GM18498 (cell line): ENCODE measurements at regions not wholly inside any gene's neighbourhood (a gene's known extent, or its start where the extent isn't known, plus 50 kb on each side); places are given as distances from the start of the nearest gene placed in this dataset.

Experiments
- ATAC-seq: cut with Tn5 transposase; IDR thresholded peaks from one replicate; pipeline ENCODE4 v1.9.1; 2021; ENCODE audit warnings: mild to moderate bottlenecking, moderate library complexity; ENCODE audit not compliant: unreplicated experiment

DNA sequence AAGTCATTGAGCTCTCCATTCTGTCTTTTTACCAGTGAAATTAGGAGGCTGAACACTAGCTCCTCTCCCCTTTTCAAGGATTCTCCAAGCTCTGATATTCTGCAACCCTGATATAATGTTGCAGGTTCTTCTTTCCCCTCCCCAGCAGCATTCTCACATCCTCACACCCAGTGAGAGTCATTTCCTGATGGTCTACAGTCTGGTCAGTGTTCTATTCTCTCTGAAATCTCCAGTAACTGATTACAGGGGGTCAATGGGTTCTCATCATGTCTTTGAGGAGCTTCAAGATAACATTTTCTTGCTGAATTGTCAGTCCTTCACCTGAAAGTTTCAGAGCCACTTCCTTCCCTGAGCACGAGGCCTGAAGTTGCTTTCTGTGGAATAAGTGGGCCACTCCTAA, 299.4 kb downstream of the PTEN start:
- no peak for ATAC-seq

DNA sequence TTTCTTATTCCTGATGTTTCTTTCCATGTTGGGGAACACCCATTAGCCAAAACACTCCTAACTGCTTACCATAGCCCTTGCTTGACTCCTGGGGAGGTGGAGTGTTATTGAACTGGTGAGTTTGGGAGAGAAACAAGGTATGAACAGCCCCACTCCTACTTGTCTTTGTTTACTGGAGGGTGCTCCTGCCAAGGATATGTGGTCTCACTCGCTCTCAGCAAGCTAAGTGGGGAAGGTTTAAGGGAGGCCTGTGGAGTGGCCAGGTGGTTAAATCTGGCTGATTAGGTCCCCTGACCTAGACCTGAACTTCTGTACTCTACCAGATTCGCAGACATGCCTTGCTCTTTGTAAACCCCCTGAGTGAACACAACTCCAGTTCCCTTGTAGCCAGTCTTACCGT, 300.1 kb downstream of the PTEN start:
- no peak for ATAC-seq

DNA sequence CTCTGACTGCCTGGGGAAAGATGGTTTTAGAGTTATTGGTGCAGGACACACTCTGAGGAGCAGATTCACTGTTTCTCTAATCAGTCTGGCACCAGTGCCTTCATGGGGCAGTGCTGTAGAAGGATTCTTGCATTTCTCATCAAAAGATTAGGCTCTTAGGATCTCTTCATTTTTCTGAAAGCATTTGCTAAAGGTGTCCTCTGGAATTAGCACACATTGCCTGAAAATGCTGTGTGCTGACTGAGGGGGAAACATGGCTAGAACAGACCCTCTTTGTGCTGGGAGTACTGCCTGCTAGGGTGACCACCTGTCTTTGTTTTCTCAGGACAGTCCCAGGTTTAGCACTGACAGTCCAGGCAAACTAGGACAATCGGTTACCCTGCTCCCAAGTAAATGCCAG, 301.0 kb downstream of the PTEN start:
- no peak for ATAC-seq

DNA sequence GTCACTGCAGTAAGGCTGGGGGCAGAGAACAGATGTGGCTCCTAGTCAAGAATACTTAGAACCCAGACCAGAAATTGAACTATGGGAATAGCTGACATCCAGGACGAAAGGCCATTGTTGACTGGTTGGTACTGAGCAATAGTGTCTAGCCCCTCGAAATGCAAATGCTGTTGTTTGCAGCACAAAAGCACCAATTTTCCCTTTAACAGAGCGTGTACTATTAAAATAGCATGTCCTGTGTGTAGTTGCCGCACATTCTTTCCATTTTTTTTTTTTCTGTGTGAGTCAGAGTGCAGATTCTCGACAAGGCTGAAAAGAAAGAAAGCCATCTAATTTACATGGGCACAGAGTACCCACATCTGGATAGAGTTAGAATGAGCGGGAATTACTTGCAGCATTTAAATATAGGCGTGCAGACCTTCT, 302.4 kb downstream of the PTEN start:
- no peak for ATAC-seq

DNA sequence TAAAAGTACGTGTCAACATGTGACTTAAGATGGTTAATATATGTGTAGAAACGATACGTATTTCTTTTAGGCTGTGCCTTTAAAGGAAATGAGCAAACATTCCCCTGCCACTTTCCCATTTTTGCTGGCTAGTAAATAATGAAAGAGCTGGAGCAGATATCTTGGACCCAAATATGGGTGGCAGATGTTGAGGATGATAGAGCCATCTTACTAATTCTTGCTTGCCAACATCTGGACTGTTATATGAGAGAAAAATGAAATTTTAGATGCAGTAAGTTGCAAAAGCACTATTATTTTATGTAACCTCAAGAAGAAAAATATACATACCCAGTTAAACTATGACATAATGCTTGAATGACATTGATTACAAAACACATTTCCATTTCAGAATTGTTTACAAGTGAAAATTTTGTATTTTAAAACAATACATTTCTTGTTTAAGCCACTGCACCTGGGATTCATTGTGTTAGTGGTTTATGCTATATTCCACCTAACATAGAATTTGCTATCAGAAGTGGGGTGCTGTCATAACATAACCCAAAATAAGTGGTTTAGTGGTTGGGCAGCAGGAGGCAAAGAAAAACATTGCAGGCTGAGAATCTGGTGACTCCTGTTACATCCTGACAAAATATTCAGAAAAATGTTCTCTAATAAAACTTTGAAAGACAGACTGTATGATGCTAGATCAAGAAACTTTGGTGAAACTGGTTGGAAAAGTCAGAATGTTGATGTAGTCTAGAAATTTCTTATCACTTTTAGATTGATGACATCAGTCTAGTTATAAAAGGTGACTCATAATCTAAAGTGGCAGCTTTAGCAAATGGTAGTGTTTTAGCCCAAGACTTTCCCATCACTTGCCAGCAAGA, 305.0 kb downstream of the PTEN start:
- no peak for ATAC-seq

DNA sequence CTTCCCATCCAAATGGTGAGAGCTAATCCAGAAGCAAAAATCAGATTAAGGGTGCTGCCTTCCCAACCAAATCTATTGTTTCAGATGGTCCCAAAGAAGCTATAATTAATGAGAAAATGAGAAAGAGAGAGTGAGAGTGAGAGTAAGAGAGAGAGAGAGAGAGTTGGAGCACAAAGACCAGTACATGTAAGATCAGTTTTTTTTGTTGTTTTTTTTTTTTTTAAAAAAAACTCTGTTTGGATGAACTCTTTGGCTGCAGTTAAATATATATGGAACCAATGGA, 305.6 kb downstream of the PTEN start:
- no peak for ATAC-seq

DNA sequence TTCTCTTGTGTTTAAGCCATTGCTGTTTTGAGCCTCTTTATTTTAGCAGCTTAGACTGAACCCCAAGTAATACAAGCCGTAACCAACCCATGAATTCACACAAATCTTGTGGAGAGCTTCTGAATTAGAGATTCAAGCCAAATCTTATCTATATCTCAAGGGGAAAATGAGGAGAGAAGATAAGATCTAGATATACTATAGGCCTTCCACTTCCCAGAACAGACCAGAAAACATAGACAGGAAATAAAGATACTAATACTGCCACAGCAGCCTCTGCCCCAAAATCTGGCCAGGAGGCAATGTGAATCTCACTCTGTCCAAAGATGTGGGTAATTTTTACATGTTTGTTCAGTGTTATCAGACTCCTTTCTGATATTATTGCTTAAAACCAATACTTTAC, 307.2 kb downstream of the PTEN start:
- ATAC-seq = no peak

DNA sequence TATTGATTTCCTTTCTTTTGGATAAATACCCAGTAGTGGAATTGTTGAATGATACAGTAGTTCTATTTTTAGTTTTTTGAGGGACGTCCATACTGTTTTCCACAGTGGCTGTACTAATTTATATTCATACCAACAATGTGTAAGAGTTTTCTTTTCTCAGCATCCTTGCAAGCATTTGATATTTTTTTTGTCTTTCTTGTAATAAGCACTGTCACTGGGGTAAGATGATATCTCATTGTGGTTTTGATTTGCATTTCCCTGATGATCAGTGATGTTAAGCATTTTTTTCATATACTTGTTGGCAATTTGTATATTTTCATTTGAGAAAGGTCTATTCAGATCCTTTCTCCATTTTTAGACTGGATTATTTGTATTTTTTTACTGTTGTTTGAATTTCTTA, 308.7 kb downstream of the PTEN start:
- no peak for ATAC-seq

DNA sequence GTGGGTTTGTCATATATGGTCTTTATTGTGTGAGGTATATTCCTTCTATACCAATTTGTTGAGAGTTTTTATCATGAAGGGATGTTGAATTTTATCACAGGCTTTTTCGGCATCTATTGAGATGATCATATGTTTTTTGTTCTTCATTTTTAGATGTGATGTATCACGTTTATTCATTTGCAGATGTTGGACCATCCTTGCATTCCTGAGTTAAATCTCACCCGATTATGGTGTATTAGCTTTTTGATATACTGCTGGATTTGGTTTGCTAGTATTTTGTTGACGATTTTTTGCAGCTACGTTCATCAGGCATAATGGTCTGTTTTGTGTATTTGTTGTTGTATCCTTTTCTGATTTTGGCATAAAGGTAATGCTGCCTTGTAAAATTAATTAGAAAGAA, 311.0 kb downstream of the PTEN start:
- no peak for ATAC-seq

DNA sequence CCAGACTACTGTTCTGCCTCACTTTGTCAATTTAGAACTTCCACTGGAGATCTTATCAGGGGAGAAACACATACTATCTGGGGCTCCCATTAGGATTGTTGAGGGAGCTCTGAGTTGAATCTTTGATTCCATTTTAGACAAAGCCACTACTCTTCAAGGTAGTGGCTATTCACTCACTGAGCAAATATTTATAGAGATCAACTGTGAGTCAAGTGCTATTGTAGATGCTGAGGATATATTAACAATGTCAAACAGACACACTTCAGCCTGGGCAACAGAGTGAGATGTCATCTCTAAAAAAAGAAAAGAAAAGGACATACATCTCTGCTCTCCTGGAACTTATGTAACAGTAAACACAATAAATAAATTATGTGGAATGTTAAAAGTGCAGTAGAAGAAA, 315.3 kb downstream of the PTEN start:
- no peak for ATAC-seq

DNA sequence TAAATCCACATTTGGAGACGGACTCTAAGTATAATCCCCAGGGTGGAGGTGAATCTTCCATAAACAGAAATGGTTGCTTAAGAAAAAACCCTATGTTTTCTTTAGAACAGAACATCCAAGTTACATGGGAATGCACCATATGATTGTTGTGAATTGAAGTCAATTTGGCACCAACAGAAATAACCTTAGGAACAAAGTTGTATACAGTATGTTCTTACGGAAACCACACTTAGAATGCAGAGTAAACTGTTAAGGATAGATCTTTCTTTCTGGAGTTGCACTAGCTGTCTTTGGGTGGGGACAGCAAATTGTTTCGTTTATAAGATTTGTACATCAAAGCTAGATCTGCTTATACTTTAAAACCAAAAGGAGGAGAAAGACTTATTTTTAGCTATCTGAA, 316.4 kb downstream of the PTEN start:
- ATAC-seq = no peak

DNA sequence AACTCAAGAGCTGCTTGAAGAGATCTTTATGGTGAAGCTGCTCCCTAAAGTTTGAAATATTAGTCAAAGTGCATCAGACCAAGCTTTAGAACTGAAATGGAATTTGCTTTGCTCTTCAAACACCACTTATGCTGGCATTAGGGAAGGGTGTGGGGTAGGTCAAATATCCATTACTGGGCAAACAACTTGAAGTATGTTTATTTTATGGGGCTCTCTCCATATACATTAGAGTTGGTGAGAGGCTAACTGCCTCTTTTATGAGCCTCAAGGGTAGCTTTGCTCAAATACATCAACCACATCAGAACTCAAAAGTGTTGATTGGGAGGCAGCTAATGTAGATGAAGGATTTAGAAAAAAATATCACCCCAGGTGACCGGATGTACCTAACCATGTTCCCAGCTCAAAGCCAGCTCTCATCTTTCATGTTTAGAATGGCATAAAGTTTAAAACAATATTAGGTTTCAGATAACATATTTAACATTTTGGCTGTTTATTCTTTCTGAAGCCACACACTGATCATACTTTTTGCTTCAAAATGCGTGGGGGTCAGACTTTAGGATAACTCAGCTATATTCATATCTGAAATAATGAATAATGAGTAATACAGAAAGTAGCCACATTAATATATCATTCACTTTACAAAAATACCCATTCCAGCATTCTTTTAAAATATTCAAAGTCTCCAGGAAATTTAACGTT, 318.6 kb downstream of the PTEN start:
- ATAC-seq = no peak

DNA sequence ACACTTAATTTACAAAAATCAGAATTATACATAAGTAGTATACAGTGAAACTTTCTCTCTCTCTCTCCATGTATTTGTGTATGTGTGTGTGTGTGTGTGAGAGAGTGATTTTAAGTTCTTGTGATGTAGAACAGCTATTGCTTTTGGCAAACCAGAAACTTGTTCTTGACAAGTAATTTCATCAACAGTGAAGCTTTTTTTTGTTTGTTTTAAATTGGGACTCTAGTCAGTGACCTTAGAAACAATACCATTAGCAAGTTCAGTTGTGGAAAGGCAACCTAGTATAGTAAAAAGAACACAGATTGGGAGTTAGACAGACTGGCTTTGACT, 319.1 kb downstream of the PTEN start:
- ATAC-seq = no peak

DNA sequence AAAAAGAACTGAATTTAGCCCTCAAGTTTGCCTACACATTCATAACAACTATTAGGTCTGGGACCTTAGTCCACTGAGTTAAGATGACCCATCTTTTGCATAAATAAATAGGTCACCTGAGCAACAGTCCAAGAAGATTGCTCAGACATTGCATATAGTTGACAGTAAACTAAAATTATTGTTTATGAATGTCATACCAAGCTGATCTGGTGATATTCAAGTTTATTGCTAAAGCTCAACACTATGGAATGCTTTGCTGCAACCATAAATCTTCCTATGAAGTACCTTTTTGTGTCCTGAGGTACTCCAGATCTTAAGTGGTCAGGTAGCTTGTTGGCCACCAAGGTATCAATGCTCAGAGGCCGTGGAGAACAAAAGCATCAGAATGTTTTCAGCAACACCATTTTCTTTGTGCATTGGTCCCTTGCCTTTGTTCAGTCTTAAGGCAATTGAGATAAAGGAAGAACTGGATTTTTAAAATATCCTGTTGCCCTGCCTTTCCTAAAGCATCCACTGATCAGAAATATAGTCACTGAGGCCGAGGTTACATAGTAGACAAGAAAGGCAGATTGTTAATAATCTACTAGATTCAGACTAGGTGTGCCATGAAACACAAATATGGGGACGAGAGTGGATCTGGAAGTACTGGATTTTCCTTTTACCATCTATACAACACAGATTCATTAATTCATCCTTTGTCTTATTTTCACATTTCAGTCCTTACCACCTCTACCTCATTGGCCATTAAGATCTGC, 321.3 kb downstream of the PTEN start:
- ATAC-seq = no peak

DNA sequence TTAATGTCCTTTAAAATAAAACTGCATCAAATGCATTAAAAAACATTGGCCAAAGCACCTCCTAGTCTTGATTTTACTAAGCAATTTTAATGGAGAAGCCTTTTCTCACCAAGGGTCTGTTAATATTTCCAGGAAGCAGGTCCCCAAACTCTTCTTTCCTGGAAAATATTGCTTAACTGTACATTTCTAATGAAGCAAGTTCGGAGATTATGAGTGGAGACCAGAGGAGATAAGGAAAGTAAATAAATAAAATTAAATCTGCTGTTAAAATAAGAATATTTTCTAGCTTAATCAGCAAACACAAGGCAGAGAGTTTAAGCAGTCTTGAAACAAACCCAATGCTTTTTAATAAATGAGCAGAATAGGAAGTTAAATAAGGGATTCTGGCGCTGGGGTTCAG, 322.4 kb downstream of the PTEN start:
- no peak for ATAC-seq

DNA sequence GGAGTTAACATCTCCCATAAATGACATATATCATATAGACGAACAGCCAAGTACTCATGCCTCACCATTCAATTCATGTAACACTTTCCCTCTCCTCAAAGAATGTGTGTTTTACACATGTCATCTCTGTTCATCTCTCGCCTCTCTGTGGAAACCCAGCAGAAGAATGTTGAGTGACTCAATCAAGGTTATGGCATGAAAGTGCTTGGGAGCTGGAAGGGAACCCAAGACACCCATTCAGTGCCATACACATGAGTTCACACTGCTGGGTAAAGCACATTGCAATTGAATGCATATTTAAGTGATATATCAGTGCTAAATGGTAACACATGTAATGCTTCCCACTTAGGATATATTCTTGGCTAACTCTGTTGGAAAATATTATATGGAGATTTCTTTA, 322.9 kb downstream of the PTEN start:
- ATAC-seq = no peak

DNA sequence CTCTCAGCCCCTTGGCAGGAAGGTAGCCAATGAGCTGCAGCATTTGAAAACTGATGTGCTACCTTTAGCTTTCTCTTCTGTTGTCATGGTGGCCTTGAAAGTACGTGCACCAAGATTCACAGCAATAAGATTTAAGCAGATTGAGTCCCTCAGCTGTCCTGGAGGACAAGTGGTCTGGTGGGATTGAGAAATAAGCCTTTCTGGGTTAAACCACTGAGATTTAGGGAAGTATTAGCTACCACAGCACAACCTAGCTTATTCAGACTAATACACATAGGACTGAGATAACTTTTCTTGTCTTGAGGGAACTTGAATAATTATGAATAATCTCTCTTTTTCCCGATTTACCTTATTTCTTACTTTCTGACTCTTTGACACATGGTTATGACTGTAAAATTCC, 324.0 kb downstream of the PTEN start:
- ATAC-seq = no peak

DNA sequence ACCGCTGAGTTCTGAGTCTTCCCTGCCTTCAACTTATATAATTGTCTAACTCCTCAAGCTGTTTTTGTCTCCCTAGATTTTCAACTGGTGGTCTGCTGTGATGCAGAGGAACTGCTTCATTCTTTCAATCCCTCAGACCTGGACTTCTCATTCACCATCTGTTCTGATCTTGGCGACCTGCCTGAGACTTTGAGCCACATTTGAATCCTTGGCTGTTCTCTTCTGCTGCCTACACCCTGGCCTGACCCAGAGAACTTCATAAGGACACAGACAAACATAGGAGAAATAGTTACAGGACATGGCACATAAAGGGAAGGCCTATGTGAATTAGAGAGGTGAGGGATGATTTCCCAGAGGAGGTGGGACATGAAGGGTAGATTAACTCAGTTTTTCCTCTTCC, 326.7 kb downstream of the PTEN start:
- ATAC-seq = no peak

DNA sequence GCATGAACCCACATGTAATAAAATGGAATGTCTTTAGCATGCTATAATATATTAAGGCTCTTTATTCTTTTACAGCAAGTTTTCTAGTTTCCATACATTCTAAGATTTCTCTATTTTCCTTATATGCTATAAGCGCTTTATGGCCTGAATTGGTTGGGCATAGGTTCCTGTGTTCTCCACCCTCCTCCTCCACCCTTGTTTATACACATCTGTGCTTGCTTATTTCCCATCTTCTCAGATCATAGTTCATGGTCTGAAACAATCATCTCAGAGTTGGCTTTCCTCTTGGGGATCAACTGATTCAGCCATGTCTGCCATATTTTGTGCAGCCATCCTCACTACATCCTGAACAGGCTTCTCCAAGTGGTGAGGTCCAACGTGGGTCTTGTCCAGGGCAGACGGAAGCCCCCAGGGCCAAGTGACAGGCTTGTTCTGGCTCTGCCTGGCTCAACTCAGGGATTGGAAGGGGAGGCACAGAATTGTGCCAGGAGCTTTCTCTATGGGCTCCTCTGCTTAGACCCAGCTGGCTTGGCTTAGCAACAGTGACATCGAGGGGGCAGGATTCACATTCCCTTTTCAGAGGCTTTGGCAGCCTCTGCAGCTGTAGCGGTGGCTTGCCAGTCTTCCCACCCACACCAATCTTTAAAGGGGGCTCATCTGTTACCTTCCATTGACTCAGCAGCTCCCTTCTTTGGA, 327.3 kb downstream of the PTEN start:
- no peak for ATAC-seq

DNA sequence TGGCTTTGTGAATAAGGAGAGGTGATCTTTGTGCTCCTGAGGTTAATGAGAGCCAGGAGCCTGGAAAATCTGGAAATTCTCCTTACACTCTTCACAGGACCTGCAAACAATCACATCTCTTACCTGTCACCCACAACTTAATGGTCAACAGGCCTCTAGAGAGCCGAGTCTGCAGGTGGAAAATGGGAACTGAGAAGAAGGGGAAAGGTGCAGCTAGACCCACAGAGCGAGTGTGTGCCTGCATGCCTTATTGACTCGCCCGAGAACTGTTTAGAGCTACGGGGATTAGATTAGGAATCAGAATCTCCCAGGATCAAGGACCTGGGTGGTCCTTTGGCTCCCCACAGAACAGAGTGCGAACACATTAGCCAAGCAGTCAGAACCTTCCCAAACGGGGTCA, 329.6 kb downstream of the PTEN start:
- ATAC-seq = no peak

DNA sequence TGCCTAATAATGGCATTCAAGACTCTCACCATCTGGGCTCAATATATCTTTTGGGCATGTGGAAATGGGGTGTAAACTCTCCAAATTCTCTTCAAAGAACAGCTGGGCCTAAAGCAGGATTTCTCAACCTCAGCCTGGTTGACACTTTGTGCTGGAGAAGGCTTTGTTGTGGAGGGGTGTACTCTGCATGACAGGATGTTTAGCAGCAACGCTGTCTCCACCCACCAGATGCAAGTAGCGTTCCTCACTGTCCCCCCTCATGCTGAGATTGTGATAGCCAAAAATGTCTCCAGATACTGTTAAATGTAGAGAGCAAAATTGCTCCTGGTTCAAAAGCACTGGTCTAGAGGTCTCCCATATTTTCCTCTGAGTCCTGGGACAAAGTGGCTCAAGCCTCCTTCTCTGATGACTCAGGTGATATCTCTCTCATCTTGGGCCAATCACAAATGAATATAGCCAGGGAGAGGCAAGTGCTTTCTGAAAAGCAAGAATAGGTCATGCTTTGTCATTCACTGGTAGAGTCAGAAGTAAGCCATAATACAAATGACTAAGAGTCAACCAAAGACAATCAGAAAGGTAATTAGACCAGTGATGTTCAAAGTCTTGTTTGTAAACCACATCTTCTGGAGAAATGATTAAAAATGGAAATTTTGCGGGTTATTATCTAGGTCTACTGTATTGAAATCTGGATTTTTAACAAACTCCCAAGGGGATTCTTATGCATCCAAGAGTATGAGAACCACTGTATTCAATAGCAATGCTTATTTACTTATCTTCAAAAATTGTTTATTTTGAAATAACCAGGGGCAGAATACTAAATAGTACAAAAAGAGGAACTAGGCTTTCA, 330.8 kb downstream of the PTEN start:
- no peak for ATAC-seq
